CD4-positive, alpha-beta T cell (primary cell): ENCODE measurements at regions not wholly inside any gene's neighbourhood (a gene's known extent, or its start where the extent isn't known, plus 50 kb on each side); places are given as distances from the start of the nearest gene placed in this dataset.

Experiments
- ATAC-seq: fragments of 200-7000 bp; cut with Tn5 transposase; one replicate; pipeline ENCODE4 v1.10.0; 2022; ENCODE audit warnings: mild to moderate bottlenecking; ENCODE audit not compliant: poor library complexity
- CTCF ChIA-PET: fragments of 350-600 bp; sonication (Branson Sonifier 250); formaldehyde crosslinking; loops from one replicate; lab custom pipeline; 2021; ENCODE audit warnings: antibody characterized with exemption, inconsistent platforms; lab: Charles Lee
- POLR2A ChIA-PET: fragments of 350-600 bp; sonication (Branson Sonifier 250); formaldehyde crosslinking; loops from one replicate; lab custom pipeline; 2021; ENCODE audit warnings: antibody characterized with exemption, inconsistent platforms; lab: Charles Lee
- DNase-seq, 14 experiments: peaks; one replicate each; pipeline ENCODE4 v3.0.0-alpha.2; 2013 to 2020; ENCODE audit warnings: mixed read lengths in 2 of 14
- H3K27ac ChIP-seq, 2 donors: one replicate each; pipeline versions ENCODE4 v1.5.1 to v1.7.0; 2013; ENCODE audit warnings: low read length in 2 of 2, low read depth in 1 of 2, mild to moderate bottlenecking in 1 of 2
- H3K27me3 ChIP-seq, 2 experiments: 1 replicate in 1 of 2; 2 replicates in 1 of 2; pipeline versions ENCODE4 v1.6.1 to v1.7.0; 2013; ENCODE audit warnings: low read length in 2 of 2, control low read depth in 1 of 2, mild to moderate bottlenecking in 1 of 2, moderate library complexity in 1 of 2; ENCODE audit not compliant: insufficient read depth in 2 of 2, control insufficient read depth in 1 of 2
- H3K36me3 ChIP-seq: one replicate; pipeline ENCODE4 v1.6.1; 2013; ENCODE audit warnings: low read length, control low read depth; ENCODE audit not compliant: insufficient read depth
- H3K4me1 ChIP-seq: one replicate; pipeline ENCODE4 v1.6.1; 2013; ENCODE audit warnings: low read length, control low read depth; ENCODE audit not compliant: insufficient read depth
- H3K4me3 ChIP-seq: one replicate; pipeline ENCODE4 v1.5.1; 2013; ENCODE audit warnings: mild to moderate bottlenecking, low read length, moderate library complexity
- H3K9me3 ChIP-seq, 2 experiments: 1 replicate in 1 of 2; 2 replicates in 1 of 2; pipeline versions ENCODE4 v1.6.1 to v1.7.0; 2013; ENCODE audit warnings: low read length in 2 of 2, mild to moderate bottlenecking in 2 of 2, control low read depth in 1 of 2, moderate library complexity in 1 of 2; ENCODE audit not compliant: control insufficient read depth in 1 of 2, insufficient read depth in 1 of 2
- H3K27ac Mint-ChIP-seq: one replicate; pipeline ENCODE4 v1.8.0; 2020; ENCODE audit warnings: mixed read lengths
- H3K27me3 Mint-ChIP-seq: one replicate; pipeline ENCODE4 v1.8.0; 2021; ENCODE audit warnings: mixed read lengths
- H3K36me3 Mint-ChIP-seq: one replicate; pipeline ENCODE4 v1.8.0; 2021; ENCODE audit warnings: low read depth, mixed read lengths
- H3K4me1 Mint-ChIP-seq: one replicate; pipeline ENCODE4 v1.8.0; 2021; ENCODE audit warnings: low read depth, mixed read lengths
- H3K4me3 Mint-ChIP-seq: one replicate; pipeline ENCODE4 v1.8.0; 2020; ENCODE audit warnings: mild to moderate bottlenecking, mixed read lengths
- H3K9me3 Mint-ChIP-seq: one replicate; pipeline ENCODE4 v1.8.0; 2020; ENCODE audit warnings: mixed read lengths
- CTCF ChIP-seq: fragments of 200-600 bp; IDR thresholded peaks from one replicate; pipeline ENCODE4 v1.8.0; 2022; ENCODE audit warnings: antibody characterized with exemption, mild to moderate bottlenecking
- intact Hi-C, 2 experiments: fragments of 100-400 bp; cut with DNase I in 1 of 2; cut with micrococcal nuclease in 1 of 2; formaldehyde crosslinking; loops; one replicate each; pipeline versions ENCODE4 v1.15.1 to v1.9.0; 2023 to 2025; cut with DNase I, micrococcal nuclease

- H3K4me3 Mint-ChIP-seq = no peak overlapping the region
- DNase-seq (no peak), ATAC-seq (no peak)
- ChIA-PET POLR2A (no interaction called here), CTCF (no interaction called here)
- H3K4me1 Mint-ChIP-seq = no peaks in the 10 kb centered on the region
- H3K36me3 Mint-ChIP-seq = no peaks in the 10 kb centered on the region
- no peaks in the 10 kb centered on the region for H3K36me3 ChIP-seq
- no peak overlapping the region for H3K27ac Mint-ChIP-seq
- peaks cover 0 to 4% of the 10 kb centered on the region in 2 experiments for H3K9me3 ChIP-seq
- peaks cover 0 to 2% of the 10 kb centered on the region in 2 experiments for H3K27me3 ChIP-seq
- intact Hi-C loops = no loop called here
- no peak overlapping the region for H3K4me3 ChIP-seq
- H3K9me3 Mint-ChIP-seq = no peaks in the 10 kb centered on the region
- no peaks in the 10 kb centered on the region for H3K4me1 ChIP-seq
- H3K27me3 Mint-ChIP-seq = peaks cover 6% of the 10 kb centered on the region
- no peak overlapping the region for H3K27ac ChIP-seq
- TF ChIP-seq CTCF = no peak
These were observed 126.1 kb upstream of the TMC3 start for GRCh38 chr15:81500081-81500480.

DNA sequence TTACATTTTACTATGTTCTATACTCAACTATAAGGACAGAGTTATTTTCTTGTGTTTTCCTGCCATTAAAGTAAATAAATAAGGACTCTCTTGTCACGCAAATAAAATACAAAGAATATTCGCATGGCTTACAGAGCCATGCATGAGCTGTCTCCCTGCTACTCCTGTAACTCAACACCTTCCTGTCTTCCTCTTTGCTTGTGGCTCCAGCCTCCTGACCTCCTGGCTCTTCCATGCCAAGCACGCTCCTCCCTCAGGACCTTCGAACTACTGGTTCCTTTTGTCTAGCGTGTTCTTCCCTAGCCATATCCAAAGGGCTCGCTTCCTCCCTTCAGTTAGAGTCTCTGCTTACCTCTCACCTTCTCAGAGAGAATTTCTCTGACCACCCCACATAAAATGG lies 124.3 kb upstream of the TMC3 start:
- POLR2A ChIA-PET = no interaction called here
- no peak for ATAC-seq
- intact Hi-C loops = no loop called here

DNA sequence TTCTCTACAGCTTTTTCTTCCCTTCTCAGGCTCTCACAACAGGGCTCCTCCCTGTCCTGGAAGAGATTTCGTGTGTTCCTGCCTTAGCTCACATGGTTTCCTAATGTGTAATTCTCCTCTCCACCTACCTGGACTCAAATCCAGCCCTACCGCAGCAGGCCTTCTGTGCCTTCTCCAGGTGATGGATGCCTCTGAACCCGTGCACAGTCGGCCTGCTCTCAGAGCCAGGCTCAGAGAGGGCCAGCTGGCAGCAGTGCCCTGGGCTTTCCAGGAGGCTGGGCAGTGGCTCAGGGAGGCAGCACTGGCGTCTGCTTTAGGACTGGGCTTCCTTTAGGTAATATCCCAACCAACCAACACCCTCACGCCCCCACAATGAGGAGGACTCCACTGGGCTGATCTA lies 123.2 kb upstream of the TMC3 start:
- CTCF ChIA-PET = no interaction called here
- no peaks in the 10 kb centered on the region for H3K27me3 ChIP-seq
- intact Hi-C loops = no loop called here
- Mint-ChIP-seq H3K27me3 (peaks cover 6% of the 10 kb centered on the region), H3K9me3 (no peaks in the 10 kb centered on the region), H3K27ac (no peak overlapping the region), H3K4me3 (no peak overlapping the region), H3K4me1 (no peaks in the 10 kb centered on the region), H3K36me3 (no peaks in the 10 kb centered on the region)
- ATAC-seq (no peak), DNase-seq (no peak)
- H3K4me1 ChIP-seq = no peaks in the 10 kb centered on the region
- no peak overlapping the region for H3K4me3 ChIP-seq
- POLR2A ChIA-PET = no interaction called here
- no peaks in the 10 kb centered on the region for H3K36me3 ChIP-seq
- H3K9me3 ChIP-seq = peaks cover 0 to 4% of the 10 kb centered on the region in 2 experiments
- H3K27ac ChIP-seq = no peak overlapping the region
- no peak for TF ChIP-seq CTCF

More for the DNA sequence above, 124.3 kb upstream of the TMC3 start:
- TF ChIP-seq CTCF = no peak
- CTCF ChIA-PET = no interaction called here
- no peaks in the 10 kb centered on the region for H3K4me1 Mint-ChIP-seq
- peaks cover 6% of the 10 kb centered on the region for H3K27me3 Mint-ChIP-seq
- Histone ChIP-seq H3K27me3 (peaks cover 0 to 2% of the 10 kb centered on the region in 2 experiments), H3K36me3 (no peaks in the 10 kb centered on the region), H3K9me3 (peaks cover 0 to 4% of the 10 kb centered on the region in 2 experiments), H3K4me1 (no peaks in the 10 kb centered on the region), H3K4me3 (no peak overlapping the region), H3K27ac (no peak overlapping the region)
- H3K36me3 Mint-ChIP-seq = no peaks in the 10 kb centered on the region
- H3K27ac Mint-ChIP-seq = no peak overlapping the region
- no peaks in the 10 kb centered on the region for H3K9me3 Mint-ChIP-seq
- H3K4me3 Mint-ChIP-seq = no peak overlapping the region
- no peak for DNase-seq
